ENCODE measurements at regions not wholly inside any gene's neighbourhood (a gene's known extent, or its start where the extent isn't known, plus 50 kb on each side); places are given as distances from the start of the nearest gene placed in this dataset.

DNA sequence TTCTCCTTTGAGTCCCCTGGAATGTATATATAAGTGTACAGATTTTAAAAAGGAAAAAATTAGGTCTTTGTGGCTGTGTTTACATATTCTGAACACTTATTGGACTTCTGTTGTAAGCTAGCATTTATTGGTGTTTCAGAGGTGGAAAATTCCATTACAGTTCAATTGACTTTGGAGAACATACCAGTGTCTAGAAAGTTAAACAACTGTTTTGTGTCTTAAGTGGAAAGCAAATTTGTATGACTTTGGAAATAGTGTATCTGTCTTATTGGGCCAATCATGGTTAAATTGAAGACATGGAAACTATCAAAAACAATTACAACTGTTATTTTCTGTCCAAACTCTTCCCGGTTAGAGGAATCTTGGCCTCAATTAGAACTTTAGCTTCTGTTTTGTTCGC, 265.0 kb upstream of the C2CD4B start:
- TF ChIP-seq, protein P1, sequence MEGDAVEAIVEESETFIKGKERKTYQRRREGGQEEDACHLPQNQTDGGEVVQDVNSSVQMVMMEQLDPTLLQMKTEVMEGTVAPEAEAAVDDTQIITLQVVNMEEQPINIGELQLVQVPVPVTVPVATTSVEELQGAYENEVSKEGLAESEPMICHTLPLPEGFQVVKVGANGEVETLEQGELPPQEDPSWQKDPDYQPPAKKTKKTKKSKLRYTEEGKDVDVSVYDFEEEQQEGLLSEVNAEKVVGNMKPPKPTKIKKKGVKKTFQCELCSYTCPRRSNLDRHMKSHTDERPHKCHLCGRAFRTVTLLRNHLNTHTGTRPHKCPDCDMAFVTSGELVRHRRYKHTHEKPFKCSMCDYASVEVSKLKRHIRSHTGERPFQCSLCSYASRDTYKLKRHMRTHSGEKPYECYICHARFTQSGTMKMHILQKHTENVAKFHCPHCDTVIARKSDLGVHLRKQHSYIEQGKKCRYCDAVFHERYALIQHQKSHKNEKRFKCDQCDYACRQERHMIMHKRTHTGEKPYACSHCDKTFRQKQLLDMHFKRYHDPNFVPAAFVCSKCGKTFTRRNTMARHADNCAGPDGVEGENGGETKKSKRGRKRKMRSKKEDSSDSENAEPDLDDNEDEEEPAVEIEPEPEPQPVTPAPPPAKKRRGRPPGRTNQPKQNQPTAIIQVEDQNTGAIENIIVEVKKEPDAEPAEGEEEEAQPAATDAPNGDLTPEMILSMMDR (optimal IDR thresholded peaks at IDR 0.05 in 1 of 3, IDR thresholded peaks at IDR 0.05 in 1 of 3, conservative IDR thresholded peaks at IDR 0.05 in 1 of 3; ENCODE audit: extremely low read depth in 1 of 3, insufficient read depth in 2 of 3, low read length in 3 of 3) = no peak
- no peak for TF ChIP-seq EZH2 (IDR thresholded peaks at IDR 0.05; ENCODE audit: low read length)

Measured in keratinocyte (primary cell).